ENCODE measurements at regions not wholly inside any gene's neighbourhood (a gene's known extent, or its start where the extent isn't known, plus 50 kb on each side); places are given as distances from the start of the nearest gene placed in this dataset.

DNA sequence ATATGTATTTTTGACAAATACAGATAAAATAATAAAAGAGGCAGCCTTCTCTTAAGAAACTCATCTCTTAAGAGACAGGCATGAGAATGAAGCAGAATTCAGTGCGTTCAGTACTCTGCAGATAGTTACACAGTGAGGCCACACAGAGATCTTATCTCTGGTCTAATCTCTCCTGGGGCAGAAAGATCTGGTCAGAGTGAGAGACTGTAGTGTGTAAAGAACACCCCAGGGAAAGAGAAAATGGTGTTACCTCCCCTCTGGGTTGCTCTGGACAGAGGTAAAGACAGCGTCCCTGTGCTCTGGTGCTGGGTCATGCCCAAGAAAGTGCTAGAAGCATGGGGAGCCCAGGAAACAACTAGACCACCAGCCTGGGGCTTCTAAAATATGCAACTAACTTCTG, 216.3 kb downstream of the SIPA1L2 start:
- no peak overlapping the region for H4K5ac ChIP-seq (ENCODE audit: insufficient read length, low read depth, low read length)
- H3K9me3 Mint-ChIP-seq = peaks cover 5% of the 10 kb centered on the region in 2 experiments; a peak in 3 of 5 replicates

More for the DNA sequence above, 216.3 kb downstream of the SIPA1L2 start:
- Mint-ChIP-seq H3K36me3 (ENCODE audit: insufficient read depth in 1 of 3, low read depth in 3 of 3) (peaks cover 4 to 14% (median 9%) of the 10 kb centered on the region in 3 experiments; a peak in 6 of 7 replicates), H3K27me3 (ENCODE audit: low read depth) (no peaks in the 10 kb centered on the region; the same call in 1 of the 2 replicates), H3K4me1 (no peaks in the 10 kb centered on the region), H3K27ac (no peak overlapping the region), H3K4me3 (no peak overlapping the region)
- Histone ChIP-seq H2BK15ac (ENCODE audit: low read depth, low read length) (no peak overlapping the region), H2BK20ac (ENCODE audit: low read depth, low read length, poor library complexity, severe bottlenecking) (no peak overlapping the region), H3K14ac (ENCODE audit: insufficient read depth, low read length) (no peak overlapping the region), H3K27ac (ENCODE audit: insufficient read length, low read depth, low read length) (no peak overlapping the region), H3K4ac (ENCODE audit: low read depth, low read length) (no peak overlapping the region), H4K8ac (replicated peaks; ENCODE audit: insufficient read length, low read depth, low read length) (no peak overlapping the region), H3K4me2 (ENCODE audit: insufficient read depth, insufficient read length, low read length) (no peak overlapping the region), H2BK5ac (ENCODE audit: insufficient read length, low read length) (no peak overlapping the region), H2BK120ac (ENCODE audit: low read depth, low read length, poor library complexity, severe bottlenecking) (no peak overlapping the region), H3T11ph (ENCODE audit: low read length) (no peak overlapping the region), H3K23me2 (ENCODE audit: insufficient read length, low read depth, low read length, poor library complexity, severe bottlenecking) (no peaks in the 10 kb centered on the region), H3K79me1 (ENCODE audit: insufficient read depth, low read depth, low read length, poor library complexity, severe bottlenecking) (no peaks in the 10 kb centered on the region), H3K9me3 (ENCODE audit: control insufficient read depth, low read depth, low read length) (peaks cover 5% of the 10 kb centered on the region), H4K91ac (ENCODE audit: insufficient read length, low read depth, low read length) (no peak overlapping the region), H3K9ac (ENCODE audit: extremely low read depth, insufficient read length, low read length) (no peak overlapping the region), H3K23ac (ENCODE audit: insufficient read length, low read depth, low read length) (no peak overlapping the region), H4K20me1 (ENCODE audit: control insufficient read depth, insufficient read depth, insufficient read length) (no peaks in the 10 kb centered on the region), H3K4me1 (ENCODE audit: insufficient read depth, low read length) (no peaks in the 10 kb centered on the region), H2AFZ (ENCODE audit: low read length) (no peak overlapping the region), H2BK12ac (ENCODE audit: insufficient read length, low read depth, low read length) (no peak overlapping the region), H3K56ac (ENCODE audit: insufficient read length, low read depth, low read length) (no peak overlapping the region), H3K27me3 (ENCODE audit: insufficient read depth, low read length) (no peaks in the 10 kb centered on the region), H3K18ac (ENCODE audit: insufficient read length, low read depth, low read length) (no peak overlapping the region), H3K79me2 (ENCODE audit: insufficient read depth, low read length) (no peaks in the 10 kb centered on the region), H2AK5ac (ENCODE audit: insufficient read length, low read length) (no peak overlapping the region)
- DNase-seq = no peak
- WGBS (ENCODE audit: extremely low coverage, insufficient read length, low lambda C conversion rate) = no CpG with 5 or more reads among the region's 2 CpGs
- TF ChIP-seq, protein P1, sequence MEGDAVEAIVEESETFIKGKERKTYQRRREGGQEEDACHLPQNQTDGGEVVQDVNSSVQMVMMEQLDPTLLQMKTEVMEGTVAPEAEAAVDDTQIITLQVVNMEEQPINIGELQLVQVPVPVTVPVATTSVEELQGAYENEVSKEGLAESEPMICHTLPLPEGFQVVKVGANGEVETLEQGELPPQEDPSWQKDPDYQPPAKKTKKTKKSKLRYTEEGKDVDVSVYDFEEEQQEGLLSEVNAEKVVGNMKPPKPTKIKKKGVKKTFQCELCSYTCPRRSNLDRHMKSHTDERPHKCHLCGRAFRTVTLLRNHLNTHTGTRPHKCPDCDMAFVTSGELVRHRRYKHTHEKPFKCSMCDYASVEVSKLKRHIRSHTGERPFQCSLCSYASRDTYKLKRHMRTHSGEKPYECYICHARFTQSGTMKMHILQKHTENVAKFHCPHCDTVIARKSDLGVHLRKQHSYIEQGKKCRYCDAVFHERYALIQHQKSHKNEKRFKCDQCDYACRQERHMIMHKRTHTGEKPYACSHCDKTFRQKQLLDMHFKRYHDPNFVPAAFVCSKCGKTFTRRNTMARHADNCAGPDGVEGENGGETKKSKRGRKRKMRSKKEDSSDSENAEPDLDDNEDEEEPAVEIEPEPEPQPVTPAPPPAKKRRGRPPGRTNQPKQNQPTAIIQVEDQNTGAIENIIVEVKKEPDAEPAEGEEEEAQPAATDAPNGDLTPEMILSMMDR (conservative IDR thresholded peaks at IDR 0.05) = no peak
